ENCODE measurements at regions not wholly inside any gene's neighbourhood (a gene's known extent, or its start where the extent isn't known, plus 50 kb on each side); places are given as distances from the start of the nearest gene placed in this dataset.

DNA sequence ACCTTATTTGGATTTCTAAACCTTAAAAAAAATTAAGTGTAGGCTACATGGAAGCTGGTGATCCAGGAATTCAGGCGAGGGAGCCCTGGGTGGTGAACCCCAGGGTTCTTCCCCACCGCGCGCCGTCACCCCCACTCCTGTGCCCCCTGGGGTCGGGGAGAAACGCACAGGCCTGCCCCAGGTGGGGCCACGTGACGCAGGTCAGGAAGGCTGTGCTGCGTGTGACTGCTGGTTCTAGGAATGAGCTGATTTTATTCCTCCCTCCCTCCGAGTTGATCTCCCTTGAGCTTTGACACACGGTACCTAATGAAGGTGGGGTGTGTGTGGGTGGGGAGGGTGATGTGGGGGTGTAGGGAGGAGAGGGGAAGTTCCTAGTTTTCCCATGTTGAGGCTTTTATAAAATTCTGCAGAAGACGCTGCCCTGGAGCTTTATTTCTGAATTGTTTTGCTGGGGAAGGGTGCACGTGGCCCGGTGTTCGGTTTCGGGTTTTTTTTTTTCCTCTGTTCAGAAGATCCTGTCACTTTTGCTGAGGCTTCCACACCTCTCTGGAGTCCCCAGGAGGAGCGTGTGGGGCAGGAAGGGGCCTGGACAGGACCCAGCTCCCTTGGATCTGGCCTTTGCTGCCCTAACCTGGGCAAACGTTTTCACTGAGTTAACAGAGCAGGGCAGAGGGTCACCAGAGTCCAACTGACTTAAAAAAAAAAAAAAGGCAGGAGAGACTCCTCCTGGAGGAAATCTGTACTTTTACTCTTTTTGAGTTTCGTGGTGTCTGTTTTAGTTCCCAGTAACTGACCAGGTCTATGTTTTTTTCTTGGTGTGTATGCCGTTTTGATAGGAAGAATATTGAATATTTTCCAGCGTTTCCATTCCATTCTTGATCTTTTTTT is 55.8 kb upstream of the GSE1 start:
- no peak for TF ChIP-seq POLR2A (IDR thresholded peaks at IDR 0.05)
- TF ChIP-seq, protein P1, sequence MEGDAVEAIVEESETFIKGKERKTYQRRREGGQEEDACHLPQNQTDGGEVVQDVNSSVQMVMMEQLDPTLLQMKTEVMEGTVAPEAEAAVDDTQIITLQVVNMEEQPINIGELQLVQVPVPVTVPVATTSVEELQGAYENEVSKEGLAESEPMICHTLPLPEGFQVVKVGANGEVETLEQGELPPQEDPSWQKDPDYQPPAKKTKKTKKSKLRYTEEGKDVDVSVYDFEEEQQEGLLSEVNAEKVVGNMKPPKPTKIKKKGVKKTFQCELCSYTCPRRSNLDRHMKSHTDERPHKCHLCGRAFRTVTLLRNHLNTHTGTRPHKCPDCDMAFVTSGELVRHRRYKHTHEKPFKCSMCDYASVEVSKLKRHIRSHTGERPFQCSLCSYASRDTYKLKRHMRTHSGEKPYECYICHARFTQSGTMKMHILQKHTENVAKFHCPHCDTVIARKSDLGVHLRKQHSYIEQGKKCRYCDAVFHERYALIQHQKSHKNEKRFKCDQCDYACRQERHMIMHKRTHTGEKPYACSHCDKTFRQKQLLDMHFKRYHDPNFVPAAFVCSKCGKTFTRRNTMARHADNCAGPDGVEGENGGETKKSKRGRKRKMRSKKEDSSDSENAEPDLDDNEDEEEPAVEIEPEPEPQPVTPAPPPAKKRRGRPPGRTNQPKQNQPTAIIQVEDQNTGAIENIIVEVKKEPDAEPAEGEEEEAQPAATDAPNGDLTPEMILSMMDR (IDR thresholded peaks at IDR 0.05), result peak in 3 of 12 donors; percentile 9 to 25 (median 10)

Measured in heart left ventricle (tissue), 13 donors.